Choroid plexus epithelial cell (primary cell): ENCODE measurements at regions not wholly inside any gene's neighbourhood (a gene's known extent, or its start where the extent isn't known, plus 50 kb on each side); places are given as distances from the start of the nearest gene placed in this dataset.
A peak's percentile ranks its signal among the peaks of the same experiment; 100 is the strongest.

Experiments used
- DNase-seq: peaks from one replicate; pipeline ENCODE4 v3.0.0-alpha.2; 2010; ENCODE audit warnings: low read depth
- H3K4me3 ChIP-seq: 2 replicates; pipeline ENCODE4 v1.5.1; 2011; ENCODE audit warnings: low read depth, mild to moderate bottlenecking, control low read depth, low read length, moderate library complexity
- TF ChIP-seq, protein P1 (sequence below): conservative IDR thresholded peaks from 2 replicates; pipeline ENCODE4 v1.5.1; 2011; ENCODE audit warnings: low read depth, mild to moderate bottlenecking, control low read depth, inconsistent platforms, low read length, moderate library complexity

DNA sequence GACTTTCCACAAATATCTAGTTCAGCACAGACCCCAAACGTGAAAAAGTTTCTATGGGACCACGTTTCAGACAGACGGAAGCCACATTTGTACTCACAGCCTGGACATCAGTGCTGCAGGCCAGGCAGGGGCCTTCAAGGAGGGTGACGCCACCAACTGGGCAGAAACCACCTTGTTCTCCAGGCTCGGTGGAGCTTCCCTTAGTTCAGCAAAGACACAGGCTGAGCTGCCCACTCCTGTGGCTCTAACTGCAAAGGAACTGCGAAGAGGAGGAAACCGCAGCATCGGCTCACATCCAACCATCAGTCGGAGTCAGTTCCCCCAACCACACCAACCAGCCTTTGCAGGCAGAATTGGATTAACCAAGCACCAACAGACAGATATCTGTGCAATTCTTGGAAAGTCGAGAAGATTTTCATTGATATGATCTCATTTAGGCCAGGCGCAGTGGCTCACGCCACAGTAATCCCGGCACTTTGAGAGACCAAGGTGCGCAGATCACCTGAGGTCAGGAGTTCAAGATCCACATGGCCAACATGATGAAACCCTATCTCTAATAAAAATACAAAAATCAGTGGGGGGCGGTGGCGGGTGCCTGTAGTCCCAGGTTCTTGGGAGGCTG is 73.3 kb upstream of the CNEP1R1 start:
- TF ChIP-seq, protein P1, sequence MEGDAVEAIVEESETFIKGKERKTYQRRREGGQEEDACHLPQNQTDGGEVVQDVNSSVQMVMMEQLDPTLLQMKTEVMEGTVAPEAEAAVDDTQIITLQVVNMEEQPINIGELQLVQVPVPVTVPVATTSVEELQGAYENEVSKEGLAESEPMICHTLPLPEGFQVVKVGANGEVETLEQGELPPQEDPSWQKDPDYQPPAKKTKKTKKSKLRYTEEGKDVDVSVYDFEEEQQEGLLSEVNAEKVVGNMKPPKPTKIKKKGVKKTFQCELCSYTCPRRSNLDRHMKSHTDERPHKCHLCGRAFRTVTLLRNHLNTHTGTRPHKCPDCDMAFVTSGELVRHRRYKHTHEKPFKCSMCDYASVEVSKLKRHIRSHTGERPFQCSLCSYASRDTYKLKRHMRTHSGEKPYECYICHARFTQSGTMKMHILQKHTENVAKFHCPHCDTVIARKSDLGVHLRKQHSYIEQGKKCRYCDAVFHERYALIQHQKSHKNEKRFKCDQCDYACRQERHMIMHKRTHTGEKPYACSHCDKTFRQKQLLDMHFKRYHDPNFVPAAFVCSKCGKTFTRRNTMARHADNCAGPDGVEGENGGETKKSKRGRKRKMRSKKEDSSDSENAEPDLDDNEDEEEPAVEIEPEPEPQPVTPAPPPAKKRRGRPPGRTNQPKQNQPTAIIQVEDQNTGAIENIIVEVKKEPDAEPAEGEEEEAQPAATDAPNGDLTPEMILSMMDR, result no peak
- no peak for DNase-seq
- H3K4me3 ChIP-seq, result no peak overlapping the region

DNA sequence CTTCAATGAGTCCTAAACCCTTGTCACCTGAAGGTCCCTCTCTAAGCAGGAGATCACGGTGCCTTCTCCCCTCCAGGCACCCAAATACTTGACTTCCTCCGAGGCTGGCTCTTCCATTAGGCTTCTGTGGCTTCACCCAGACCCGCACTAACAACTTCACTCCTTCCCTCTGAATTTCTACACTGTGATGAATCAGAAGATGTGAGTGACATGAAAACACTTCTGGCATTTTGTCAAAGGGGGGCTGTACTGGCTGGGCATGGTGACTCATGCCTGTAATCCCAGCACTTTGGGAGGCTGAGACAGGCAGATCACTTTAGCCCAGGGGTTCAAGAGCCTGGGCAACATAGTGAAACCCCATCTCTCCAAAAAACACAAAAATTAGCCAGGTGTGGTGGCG is 72.6 kb upstream of the CNEP1R1 start:
- no peak overlapping the region for H3K4me3 ChIP-seq
- DNase-seq, result peak; percentile 52
- TF ChIP-seq, protein P1, result no peak

DNA sequence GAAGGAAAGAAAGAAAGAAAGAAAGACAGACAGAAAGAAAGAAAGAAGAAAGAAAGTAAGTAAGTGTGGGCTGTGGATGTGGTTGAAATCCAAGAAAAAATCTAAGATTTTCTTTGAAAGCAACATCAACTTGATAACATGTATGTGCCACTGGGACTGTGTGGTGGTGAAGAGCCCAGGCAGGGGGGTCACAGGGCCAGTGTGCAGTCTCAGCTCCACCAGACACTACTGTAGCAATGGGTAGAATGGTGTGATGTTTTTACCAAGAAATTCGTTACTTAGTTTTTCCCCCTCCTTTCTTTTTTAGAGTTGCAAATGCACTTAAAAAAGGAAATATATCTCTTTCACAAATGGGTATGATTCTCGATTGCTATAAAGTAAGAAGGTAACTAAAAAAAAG is 71.9 kb upstream of the CNEP1R1 start:
- H3K4me3 ChIP-seq, result no peak overlapping the region
- no peak for DNase-seq
- TF ChIP-seq, protein P1, result no peak

DNA sequence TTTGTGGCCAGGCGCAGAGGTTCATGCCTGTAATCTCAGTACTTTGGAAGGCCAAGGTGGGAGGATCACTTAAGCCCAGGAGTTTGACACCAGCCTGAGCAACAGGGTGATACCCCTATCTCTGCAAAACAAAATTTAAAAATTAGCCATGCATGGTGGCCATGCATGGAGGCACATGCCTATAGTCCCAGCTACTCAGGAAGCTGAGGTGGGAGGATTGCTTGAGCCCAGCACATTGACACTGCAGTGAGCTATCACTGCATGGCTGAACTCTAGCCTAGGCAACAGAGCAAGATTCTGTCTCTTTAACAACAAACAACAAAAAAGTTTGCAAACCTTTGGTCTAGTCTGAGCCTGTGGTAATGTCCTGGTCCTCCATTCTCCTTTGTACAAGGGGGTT is 69.2 kb upstream of the CNEP1R1 start:
- H3K4me3 ChIP-seq, result no peak overlapping the region
- TF ChIP-seq, protein P1, result no peak
- no peak for DNase-seq

DNA sequence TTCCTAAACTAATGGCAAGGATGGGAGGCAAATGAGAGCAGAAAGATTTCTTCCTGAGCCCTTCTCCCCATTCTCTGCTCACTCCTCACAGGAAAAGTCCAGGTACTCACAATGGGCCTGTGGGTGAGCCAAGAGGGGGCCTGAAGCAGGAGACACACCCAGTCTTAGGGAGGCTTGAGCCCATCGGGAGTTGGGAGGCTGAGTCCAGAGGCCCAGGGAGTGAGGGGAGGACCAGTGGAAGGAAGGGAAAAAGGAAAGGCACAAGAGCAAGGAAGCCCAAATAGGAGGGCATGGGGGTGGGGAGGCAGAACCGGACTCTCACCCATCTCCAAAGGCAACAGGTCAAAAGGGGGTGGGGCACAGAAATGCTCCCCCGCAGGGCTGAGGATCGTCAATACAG is 68.1 kb upstream of the CNEP1R1 start:
- no peak for DNase-seq
- no peak overlapping the region for H3K4me3 ChIP-seq
- TF ChIP-seq, protein P1, result no peak

DNA sequence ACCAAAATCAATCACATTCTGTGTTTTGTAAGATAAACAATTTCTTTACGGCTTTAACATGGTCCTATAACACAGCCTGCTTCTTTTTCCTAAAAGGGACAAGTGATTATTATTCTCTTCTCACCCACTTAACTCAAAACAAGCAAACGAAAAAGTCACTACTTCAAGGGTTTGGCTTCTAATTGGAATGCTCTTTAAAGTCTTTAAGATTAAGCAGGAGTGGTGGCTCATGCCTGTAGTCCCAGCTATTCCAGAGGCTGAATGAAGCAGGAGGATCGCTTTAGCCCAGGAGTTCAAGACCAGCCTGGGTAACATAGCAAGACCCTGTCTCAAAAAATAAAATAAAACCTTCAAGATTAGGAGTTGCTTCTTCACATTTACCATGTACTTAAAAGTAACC is 66.6 kb upstream of the CNEP1R1 start:
- no peak for DNase-seq
- H3K4me3 ChIP-seq, result no peak overlapping the region
- TF ChIP-seq, protein P1, result no peak

DNA sequence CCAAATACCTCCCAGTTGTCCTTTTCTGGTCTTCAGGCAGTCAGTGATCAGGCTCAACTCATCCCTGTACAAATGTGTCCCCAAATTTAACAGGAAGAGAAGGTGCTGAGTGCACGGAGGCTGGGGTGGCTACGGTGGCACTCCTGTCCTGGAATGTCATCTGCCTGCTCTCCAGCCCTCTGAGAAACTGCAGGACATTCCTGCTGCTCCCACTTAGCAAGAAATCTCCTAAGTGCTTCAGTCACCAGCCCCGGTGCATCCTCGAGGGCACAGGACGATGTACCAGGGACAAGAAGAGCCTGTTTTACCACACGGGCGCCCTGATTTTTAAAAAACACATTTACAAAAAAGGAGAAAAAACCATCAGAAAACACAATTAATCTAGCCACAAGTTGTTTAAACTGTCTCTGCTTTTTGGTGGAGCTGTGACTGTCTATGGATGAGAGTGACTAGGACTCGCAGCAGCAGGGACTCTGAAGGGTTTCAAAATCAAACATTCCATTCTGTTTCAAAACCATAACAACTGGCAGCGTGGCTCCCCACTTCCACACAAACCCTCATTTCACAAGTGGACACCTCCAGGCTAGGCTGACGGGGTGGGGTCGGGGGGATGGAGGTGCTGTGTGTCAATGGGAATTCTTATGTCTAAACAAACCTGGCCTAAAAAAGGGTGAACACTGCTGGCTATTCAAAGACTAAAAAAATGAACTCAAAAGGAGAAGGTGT is 65.3 kb upstream of the CNEP1R1 start:
- H3K4me3 ChIP-seq, result no peak overlapping the region
- no peak for DNase-seq
- TF ChIP-seq, protein P1, result no peak
